Endothelial cell (in vitro differentiated cells): ENCODE measurements at regions not wholly inside any gene's neighbourhood (a gene's known extent, or its start where the extent isn't known, plus 50 kb on each side); places are given as distances from the start of the nearest gene placed in this dataset.

Source experiments
- DNase-seq: peaks from one replicate; pipeline ENCODE4 v3.0.0; 2021; ENCODE audit warnings: low spot score
- H3K27ac Mint-ChIP-seq: one replicate; pipeline ENCODE4 v1.8.0; 2021; ENCODE audit warnings: mixed read lengths, inconsistent platforms; ENCODE audit not compliant: unreplicated experiment
- H3K27me3 Mint-ChIP-seq: one replicate; pipeline ENCODE4 v1.8.0; 2021; ENCODE audit warnings: mild to moderate bottlenecking, moderate library complexity, mixed read lengths, inconsistent platforms; ENCODE audit not compliant: unreplicated experiment
- H3K36me3 Mint-ChIP-seq: one replicate; pipeline ENCODE4 v1.8.0; 2021; ENCODE audit warnings: mild to moderate bottlenecking, low read depth, mixed read lengths, inconsistent platforms; ENCODE audit not compliant: unreplicated experiment
- H3K4me1 Mint-ChIP-seq: one replicate; pipeline ENCODE4 v1.8.0; 2021; ENCODE audit warnings: mild to moderate bottlenecking, mixed read lengths, inconsistent platforms; ENCODE audit not compliant: unreplicated experiment
- H3K4me3 Mint-ChIP-seq: one replicate; pipeline ENCODE4 v1.8.0; 2021; ENCODE audit warnings: mild to moderate bottlenecking, mixed read lengths, inconsistent platforms; ENCODE audit not compliant: unreplicated experiment
- H3K9me3 Mint-ChIP-seq: one replicate; pipeline ENCODE4 v1.8.0; 2021; ENCODE audit warnings: mixed read lengths, inconsistent platforms; ENCODE audit not compliant: unreplicated experiment
- TF ChIP-seq, protein P1 (sequence below): fragments of 200-600 bp; sonication (generic); IDR thresholded peaks from one replicate; pipeline ENCODE4 v1.5.0; 2021; ENCODE audit warnings: antibody characterized with exemption; ENCODE audit not compliant: unreplicated experiment

DNA sequence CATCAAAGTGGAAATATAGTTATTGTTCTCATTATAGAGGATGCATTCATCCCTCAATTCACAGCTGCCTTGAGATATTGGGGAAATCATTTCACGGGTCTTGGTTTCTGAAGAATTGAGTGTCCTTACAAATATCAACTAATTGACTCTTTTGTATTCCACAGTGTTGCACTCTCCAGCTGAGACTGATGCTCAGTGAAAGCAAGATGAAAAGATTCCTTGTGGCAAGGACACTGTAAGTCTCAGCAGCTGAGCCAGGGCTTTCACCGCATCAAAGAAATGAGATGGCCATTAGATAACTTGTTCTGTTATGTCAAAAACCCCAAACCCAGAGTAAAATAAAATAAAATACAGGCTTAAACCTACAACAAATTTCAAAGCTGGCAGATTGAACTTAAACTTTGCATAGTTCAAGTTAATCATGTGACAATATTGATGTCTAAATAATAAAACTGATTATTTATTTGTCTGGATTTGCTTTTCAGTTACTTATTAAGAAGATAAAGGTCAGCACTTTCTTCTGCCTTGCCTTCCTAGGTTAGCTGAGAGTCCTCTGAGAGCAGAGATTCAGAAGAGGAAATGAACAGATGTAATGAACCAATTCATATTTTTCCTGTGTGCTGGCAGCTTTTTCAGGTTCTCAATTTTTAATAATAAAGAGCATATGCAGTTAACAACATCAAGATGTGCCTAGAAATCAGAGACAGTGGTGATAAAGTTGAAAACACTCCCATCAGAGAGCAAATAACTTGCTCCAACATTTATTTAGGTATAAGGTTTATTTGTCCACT, 82.4 kb upstream of the SMLR1 start:
- Mint-ChIP-seq H3K27ac (no peak overlapping the region), H3K4me1 (no peaks in the 10 kb centered on the region), H3K4me3 (no peak overlapping the region), H3K27me3 (no peaks in the 10 kb centered on the region), H3K36me3 (peaks cover 3% of the 10 kb centered on the region), H3K9me3 (peaks cover 5% of the 10 kb centered on the region)
- DNase-seq = no peak
- TF ChIP-seq, protein P1, sequence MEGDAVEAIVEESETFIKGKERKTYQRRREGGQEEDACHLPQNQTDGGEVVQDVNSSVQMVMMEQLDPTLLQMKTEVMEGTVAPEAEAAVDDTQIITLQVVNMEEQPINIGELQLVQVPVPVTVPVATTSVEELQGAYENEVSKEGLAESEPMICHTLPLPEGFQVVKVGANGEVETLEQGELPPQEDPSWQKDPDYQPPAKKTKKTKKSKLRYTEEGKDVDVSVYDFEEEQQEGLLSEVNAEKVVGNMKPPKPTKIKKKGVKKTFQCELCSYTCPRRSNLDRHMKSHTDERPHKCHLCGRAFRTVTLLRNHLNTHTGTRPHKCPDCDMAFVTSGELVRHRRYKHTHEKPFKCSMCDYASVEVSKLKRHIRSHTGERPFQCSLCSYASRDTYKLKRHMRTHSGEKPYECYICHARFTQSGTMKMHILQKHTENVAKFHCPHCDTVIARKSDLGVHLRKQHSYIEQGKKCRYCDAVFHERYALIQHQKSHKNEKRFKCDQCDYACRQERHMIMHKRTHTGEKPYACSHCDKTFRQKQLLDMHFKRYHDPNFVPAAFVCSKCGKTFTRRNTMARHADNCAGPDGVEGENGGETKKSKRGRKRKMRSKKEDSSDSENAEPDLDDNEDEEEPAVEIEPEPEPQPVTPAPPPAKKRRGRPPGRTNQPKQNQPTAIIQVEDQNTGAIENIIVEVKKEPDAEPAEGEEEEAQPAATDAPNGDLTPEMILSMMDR = no peak

DNA sequence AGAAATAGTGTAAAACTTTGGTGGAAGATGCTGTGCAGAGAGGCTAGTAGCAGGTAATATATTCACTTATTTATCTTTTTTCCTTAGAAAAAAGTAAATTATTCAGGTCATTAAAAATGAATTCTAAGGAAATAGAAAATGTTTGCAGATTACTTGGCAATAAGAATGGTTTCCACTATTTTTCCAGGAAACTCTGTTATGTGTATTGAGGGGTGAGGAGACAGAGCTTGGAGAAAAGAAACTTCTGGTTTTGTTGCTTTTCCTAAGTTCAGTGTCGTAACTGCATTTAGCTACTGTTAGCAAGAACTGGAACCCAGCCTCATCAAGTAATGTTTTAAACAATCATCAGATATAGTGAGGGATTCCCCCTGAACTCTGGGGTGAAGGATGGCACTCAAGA, 79.2 kb upstream of the SMLR1 start:
- Mint-ChIP-seq H3K27ac (no peak overlapping the region), H3K4me1 (no peaks in the 10 kb centered on the region), H3K9me3 (peaks cover 5% of the 10 kb centered on the region), H3K27me3 (no peaks in the 10 kb centered on the region), H3K36me3 (peaks cover 3% of the 10 kb centered on the region), H3K4me3 (no peak overlapping the region)
- TF ChIP-seq, protein P1 = no peak
- DNase-seq = no peak

DNA sequence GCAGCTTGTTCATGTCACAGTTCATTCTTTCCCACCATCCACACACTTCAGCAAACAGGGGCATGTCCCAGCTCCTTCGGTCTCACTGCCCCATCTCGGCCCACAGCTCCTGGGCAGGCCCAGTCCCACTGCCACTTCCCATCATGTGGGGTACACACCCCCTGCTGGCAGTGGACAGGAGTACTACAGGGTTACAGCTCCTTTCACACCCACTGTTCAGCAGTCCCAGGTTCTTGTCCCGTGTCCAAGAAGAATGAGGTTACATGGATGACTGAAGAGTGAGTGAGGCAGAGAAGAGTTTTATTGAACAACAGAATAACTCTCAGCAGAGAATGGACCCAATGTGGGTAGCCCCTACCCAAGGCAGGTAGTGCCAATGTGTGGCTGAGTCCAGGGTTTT, 77.8 kb upstream of the SMLR1 start:
- no peak for DNase-seq
- Mint-ChIP-seq H3K27me3 (no peaks in the 10 kb centered on the region), H3K4me1 (no peaks in the 10 kb centered on the region), H3K4me3 (no peak overlapping the region), H3K27ac (no peak overlapping the region), H3K9me3 (peaks cover 5% of the 10 kb centered on the region), H3K36me3 (peaks cover 3% of the 10 kb centered on the region)
- TF ChIP-seq, protein P1 = no peak

DNA sequence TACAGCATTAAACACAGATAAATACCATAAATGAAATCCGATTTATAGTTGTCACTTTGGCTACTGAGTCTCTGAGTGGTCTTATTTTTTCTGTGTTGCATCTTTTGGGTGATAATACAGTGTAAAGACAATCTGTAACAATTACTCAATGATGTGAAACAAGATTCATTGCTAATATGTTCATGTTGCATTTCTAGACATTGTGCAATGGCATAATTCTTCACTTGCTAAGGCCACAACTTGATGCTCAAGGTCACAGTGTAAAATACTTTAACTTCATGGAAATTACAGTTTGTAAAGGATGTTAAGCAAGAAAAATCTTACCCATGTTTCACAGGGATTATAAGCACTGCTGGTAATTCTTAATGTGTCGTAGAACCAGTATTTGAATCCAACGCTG, 74.9 kb upstream of the SMLR1 start:
- no peaks in the 10 kb centered on the region for H3K27me3 Mint-ChIP-seq
- no peak overlapping the region for H3K27ac Mint-ChIP-seq
- H3K4me3 Mint-ChIP-seq = no peak overlapping the region
- H3K9me3 Mint-ChIP-seq = peaks cover 5% of the 10 kb centered on the region
- TF ChIP-seq, protein P1 = no peak
- H3K36me3 Mint-ChIP-seq = peaks cover 3% of the 10 kb centered on the region
- H3K4me1 Mint-ChIP-seq = no peaks in the 10 kb centered on the region
- no peak for DNase-seq

DNA sequence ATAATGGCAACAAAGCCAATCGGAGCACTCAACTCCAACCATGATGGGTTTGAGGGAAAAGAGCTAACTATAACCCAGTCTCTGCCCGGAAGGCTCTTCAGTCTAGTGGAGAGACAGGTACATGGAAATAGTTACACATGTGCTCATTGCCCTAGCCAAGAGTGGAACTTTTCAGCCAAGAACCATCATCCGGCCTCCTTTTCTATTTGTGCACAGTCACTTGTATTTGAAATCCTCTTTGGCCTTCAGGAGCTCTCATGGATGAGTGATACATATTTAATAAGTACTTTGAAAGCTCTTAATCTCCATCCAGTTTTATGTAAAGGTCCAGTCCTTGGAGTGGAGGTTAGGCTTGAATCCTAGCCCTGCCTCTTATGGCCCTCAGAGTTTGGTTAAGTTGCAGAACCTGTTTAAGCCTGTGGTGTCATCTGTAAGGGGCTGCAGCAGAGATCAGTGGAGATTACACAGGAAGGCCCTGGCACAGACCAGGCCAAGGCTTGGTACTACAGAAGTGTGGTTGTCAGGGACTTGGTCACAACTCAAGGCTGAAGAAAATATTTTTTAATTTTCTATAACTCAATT, 72.3 kb upstream of the SMLR1 start:
- Mint-ChIP-seq H3K36me3 (no peaks in the 10 kb centered on the region), H3K27me3 (no peaks in the 10 kb centered on the region), H3K4me1 (no peaks in the 10 kb centered on the region), H3K27ac (no peak overlapping the region), H3K9me3 (no peaks in the 10 kb centered on the region), H3K4me3 (no peak overlapping the region)
- no peak for DNase-seq
- TF ChIP-seq, protein P1 = no peak
